GM23248 (cell line): ENCODE measurements at regions not wholly inside any gene's neighbourhood (a gene's known extent, or its start where the extent isn't known, plus 50 kb on each side); places are given as distances from the start of the nearest gene placed in this dataset.

Source experiments
- DNase-seq: peaks from one replicate; pipeline ENCODE4 v3.0.0-alpha.2; 2015
- H2AFZ ChIP-seq: fragments of 200-600 bp; sonication (generic); 2 replicates; pipeline ENCODE4 v1.6.1; 2016; ENCODE audit warnings: antibody characterized with exemption
- H3F3A ChIP-seq: fragments of 200-600 bp; sonication (generic); 2 replicates; pipeline ENCODE4 v1.6.1; 2016; ENCODE audit warnings: mild to moderate bottlenecking, antibody characterized with exemption, mixed run types; ENCODE audit not compliant: insufficient read depth
- H3K27ac ChIP-seq: fragments of 200-600 bp; sonication (generic); 2 replicates; pipeline ENCODE4 v1.5.1; 2016; ENCODE audit warnings: mild to moderate bottlenecking
- H3K27me3 ChIP-seq: fragments of 200-600 bp; sonication (generic); replicated peaks from 2 replicates; pipeline ENCODE4 v1.6.1; 2016; ENCODE audit warnings: mild to moderate bottlenecking; ENCODE audit not compliant: insufficient read depth
- H3K36me3 ChIP-seq: fragments of 200-600 bp; sonication (generic); 2 replicates; pipeline ENCODE4 v1.6.1; 2016; ENCODE audit warnings: low read depth, mild to moderate bottlenecking
- H3K4me1 ChIP-seq: fragments of 200-600 bp; sonication (generic); 2 replicates; pipeline ENCODE4 v1.6.1; 2016; ENCODE audit warnings: mild to moderate bottlenecking; ENCODE audit not compliant: insufficient read depth
- H3K4me2 ChIP-seq: fragments of 200-600 bp; sonication (generic); one replicate; pipeline ENCODE4 v1.6.1; 2016; ENCODE audit warnings: mild to moderate bottlenecking; ENCODE audit not compliant: unreplicated experiment
- H3K4me3 ChIP-seq: fragments of 200-600 bp; sonication (generic); 2 replicates; pipeline ENCODE4 v1.5.1; 2016; ENCODE audit warnings: mild to moderate bottlenecking
- H3K79me2 ChIP-seq: fragments of 200-600 bp; sonication (generic); 2 replicates; pipeline ENCODE4 v1.6.1; 2016; ENCODE audit warnings: mild to moderate bottlenecking; ENCODE audit not compliant: insufficient read depth
- H3K9ac ChIP-seq: fragments of 200-600 bp; sonication (generic); 2 replicates; pipeline ENCODE4 v1.6.1; 2016; ENCODE audit warnings: mild to moderate bottlenecking
- H3K9me2 ChIP-seq: fragments of 200-600 bp; sonication (generic); 2 replicates; pipeline ENCODE4 v1.6.1; 2016; ENCODE audit warnings: mixed run types, mild to moderate bottlenecking, moderate library complexity; ENCODE audit not compliant: insufficient read depth
- H3K9me3 ChIP-seq: fragments of 200-600 bp; sonication (generic); one replicate; pipeline ENCODE4 v1.6.1; 2017; ENCODE audit warnings: low read depth
- H4K20me1 ChIP-seq: fragments of 200-600 bp; sonication (generic); 2 replicates; pipeline ENCODE4 v1.6.0; 2016; ENCODE audit not compliant: insufficient read depth
- EZH2 ChIP-seq: fragments of 200-600 bp; sonication (generic); IDR thresholded peaks from 2 replicates; pipeline ENCODE4 v1.6.1; 2018; ENCODE audit warnings: antibody characterized with exemption, mild to moderate bottlenecking; ENCODE audit not compliant: insufficient read depth, poor library complexity, severe bottlenecking
- EZH2phosphoT487 ChIP-seq: fragments of 200-600 bp; sonication (generic); IDR thresholded peaks from 2 replicates; pipeline ENCODE4 v1.6.1; 2018; ENCODE audit warnings: antibody characterized with exemption, moderate library complexity, mild to moderate bottlenecking, low read depth; ENCODE audit not compliant: insufficient read depth
- WGBS, 2 experiments: methylation state at CpG; one replicate each; pipeline ENCODE4 v1.1.6; 2015 to 2017; ENCODE audit warnings: low lambda C conversion rate in 2 of 2, low coverage in 1 of 2; ENCODE audit errors: missing lambda C conversion rate in 2 of 2; 5-methylcytosine and 5-hydroxymethylcytosine counted together
- in situ Hi-C: fragments of 300-500 bp; cut with MboI; formaldehyde crosslinking; loops from 2 replicates; pipeline ENCODE4 v1.15.0; 2020

GRCh38 chr20:11072982-11073381, 399.2 kb upstream of the JAG1 start:
- TF ChIP-seq EZH2 (no peak), EZH2phosphoT487 (no peak)
- H3K36me3 ChIP-seq = no peaks in the 10 kb centered on the region
- H3K4me1 ChIP-seq = no peaks in the 10 kb centered on the region
- no peaks in the 10 kb centered on the region for H3K27me3 ChIP-seq
- no peaks in the 10 kb centered on the region for H3K9me3 ChIP-seq
- no peaks in the 10 kb centered on the region for H3K79me2 ChIP-seq
- H3K4me2 ChIP-seq = no peak overlapping the region
- H3F3A ChIP-seq = no peaks in the 10 kb centered on the region
- in situ Hi-C loops = no loop called here
- no peak overlapping the region for H3K4me3 ChIP-seq
- no peaks in the 10 kb centered on the region for H3K9me2 ChIP-seq
- no peaks in the 10 kb centered on the region for H4K20me1 ChIP-seq
- DNase-seq = no peak
- no peak overlapping the region for H3K9ac ChIP-seq
- H2AFZ ChIP-seq = no peak overlapping the region
- WGBS, 2 experiments = 65 to 89% methylated on average over 1 of the region's 1 CpG
- no peak overlapping the region for H3K27ac ChIP-seq

- Histone ChIP-seq H3K36me3 (no peaks in the 10 kb centered on the region), H3K4me2 (no peak overlapping the region), H3K4me3 (no peak overlapping the region), H3K4me1 (no peaks in the 10 kb centered on the region), H3K27ac (no peak overlapping the region), H3K9ac (no peak overlapping the region), H3K9me2 (0 out of 2 replicates have a peak, but pooled peaks cover 6% of the 10 kb centered on the region), H2AFZ (no peak overlapping the region), H3K9me3 (no peaks in the 10 kb centered on the region), H3K79me2 (no peaks in the 10 kb centered on the region), H3F3A (no peaks in the 10 kb centered on the region), H3K27me3 (no peaks in the 10 kb centered on the region), H4K20me1 (no peaks in the 10 kb centered on the region)
- no peak for TF ChIP-seq EZH2
- TF ChIP-seq EZH2phosphoT487 = no peak
- DNase-seq = no peak
- WGBS, 2 experiments = 66 to 68% methylated on average over 10 of the region's 10 CpGs
- in situ Hi-C loops = loop anchor here (25.0 kb wide), 1 partner anchor 461 kb away; no protein-coding TSS in a partner anchor
Measured at GRCh38 chr20:11076434-11077105, 402.8 kb upstream of the JAG1 start.

- no peak for TF ChIP-seq EZH2phosphoT487
- TF ChIP-seq EZH2 = no peak
- Histone ChIP-seq H3K9me3 (no peaks in the 10 kb centered on the region), H3K79me2 (no peaks in the 10 kb centered on the region), H3K4me1 (no peaks in the 10 kb centered on the region), H3K27ac (no peak overlapping the region), H3K4me3 (no peak overlapping the region), H4K20me1 (no peaks in the 10 kb centered on the region), H3K9me2 (0 out of 2 replicates have a peak, but pooled peaks cover 6% of the 10 kb centered on the region), H3F3A (no peaks in the 10 kb centered on the region), H2AFZ (no peak overlapping the region), H3K36me3 (no peaks in the 10 kb centered on the region), H3K4me2 (no peak overlapping the region), H3K9ac (no peak overlapping the region), H3K27me3 (no peaks in the 10 kb centered on the region)
- DNase-seq = no peak
- WGBS, 2 experiments = 82 to 84% methylated on average over 2 of the region's 2 CpGs
- in situ Hi-C loops = loop anchor here (25.0 kb wide), 1 partner anchor 460 kb away; no protein-coding TSS in a partner anchor
Measured at GRCh38 chr20:11077226-11077625, 403.4 kb upstream of the JAG1 start.

- 83 to 93% methylated on average over 3 of the region's 3 CpGs for WGBS, 2 experiments
- Histone ChIP-seq H3K36me3 (no peaks in the 10 kb centered on the region), H3K27ac (no peak overlapping the region), H2AFZ (no peak overlapping the region), H3K4me3 (no peak overlapping the region), H4K20me1 (no peaks in the 10 kb centered on the region), H3K4me2 (no peak overlapping the region), H3K4me1 (no peaks in the 10 kb centered on the region), H3K27me3 (no peaks in the 10 kb centered on the region), H3K9ac (no peak overlapping the region), H3K9me3 (no peaks in the 10 kb centered on the region), H3K9me2 (peaks cover 9% of the 10 kb centered on the region; the same call in 1 of the 2 replicates), H3K79me2 (no peaks in the 10 kb centered on the region), H3F3A (no peaks in the 10 kb centered on the region)
- no peak for TF ChIP-seq EZH2
- no peak for TF ChIP-seq EZH2phosphoT487
- DNase-seq = no peak
- in situ Hi-C loops = loop anchor here (25.0 kb wide), 1 partner anchor 457 kb away; no protein-coding TSS in a partner anchor
Measured at GRCh38 chr20:11080010-11080409, 406.2 kb upstream of the JAG1 start.
